Astrocyte (in vitro differentiated cells and primary cell): ENCODE measurements at regions not wholly inside any gene's neighbourhood (a gene's known extent, or its start where the extent isn't known, plus 50 kb on each side); places are given as distances from the start of the nearest gene placed in this dataset.
"Not testable (repeated sequence)": the region's sequence is repeated elsewhere in the genome, so short reads cannot be mapped to it uniquely, and the experiment has no call there.

Experiments
- DNase-seq: peaks from one replicate; pipeline ENCODE4 v3.0.0-alpha.2; 2010; ENCODE audit warnings: low read depth
- FAIRE-seq: peaks from 2 replicates; lab custom pipeline; 2011; peaks lifted over from hg19 to GRCh38; lab: Jason Lieb, UNC
- H2AFZ ChIP-seq: 2 replicates; pipeline ENCODE4 v1.6.0; 2012; ENCODE audit warnings: low read depth, low read length, inconsistent platforms
- H3K27ac ChIP-seq: 2 replicates; pipeline ENCODE4 v1.5.1; 2011; ENCODE audit warnings: low read depth, low read length, inconsistent platforms
- H3K27me3 ChIP-seq: 2 replicates; pipeline ENCODE4 v1.6.0; 2011; ENCODE audit warnings: low read length, inconsistent platforms; ENCODE audit not compliant: insufficient read depth
- H3K36me3 ChIP-seq: 2 replicates; pipeline ENCODE4 v1.5.1; 2011; ENCODE audit warnings: low read length, inconsistent platforms; ENCODE audit not compliant: insufficient read depth
- H3K4me1 ChIP-seq: 2 replicates; pipeline ENCODE4 v1.5.1; 2011; ENCODE audit warnings: low read length, inconsistent platforms; ENCODE audit not compliant: insufficient read depth
- H3K4me2 ChIP-seq: 2 replicates; pipeline ENCODE4 v1.6.0; 2012; ENCODE audit warnings: low read length, inconsistent platforms
- H3K4me3 ChIP-seq: 2 replicates; pipeline ENCODE4 v1.5.1; 2011; ENCODE audit warnings: low read depth, mild to moderate bottlenecking, low read length, inconsistent platforms; ENCODE audit not compliant: insufficient read depth
- H3K79me2 ChIP-seq: 2 replicates; pipeline ENCODE4 v1.6.0; 2012; ENCODE audit warnings: mild to moderate bottlenecking, low read length, inconsistent platforms; ENCODE audit not compliant: insufficient read depth
- H3K9ac ChIP-seq: 2 replicates; pipeline ENCODE4 v1.6.0; 2012; ENCODE audit warnings: mild to moderate bottlenecking, low read length, inconsistent platforms
- H3K9me3 ChIP-seq: 2 replicates; pipeline ENCODE4 v1.5.1; 2012; ENCODE audit warnings: low read depth, mild to moderate bottlenecking, low read length, inconsistent platforms; ENCODE audit not compliant: insufficient read depth
- H4K20me1 ChIP-seq: 2 replicates; pipeline ENCODE4 v1.6.0; 2012; ENCODE audit warnings: low read length, inconsistent platforms; ENCODE audit not compliant: insufficient read depth
- H3K27ac Mint-ChIP-seq: one replicate; pipeline ENCODE4 v1.8.0; 2021; ENCODE audit warnings: mild to moderate bottlenecking, mixed read lengths; ENCODE audit not compliant: unreplicated experiment
- H3K27me3 Mint-ChIP-seq: one replicate; pipeline ENCODE4 v1.8.0; 2021; ENCODE audit warnings: low read depth, mixed read lengths; ENCODE audit not compliant: unreplicated experiment
- H3K36me3 Mint-ChIP-seq: one replicate; pipeline ENCODE4 v1.8.0; 2021; ENCODE audit warnings: low read depth, mixed read lengths; ENCODE audit not compliant: unreplicated experiment
- H3K4me1 Mint-ChIP-seq: one replicate; pipeline ENCODE4 v1.8.0; 2021; ENCODE audit warnings: low read depth, mixed read lengths; ENCODE audit not compliant: unreplicated experiment
- H3K4me3 Mint-ChIP-seq: one replicate; pipeline ENCODE4 v1.8.0; 2021; ENCODE audit warnings: mild to moderate bottlenecking, moderate library complexity, mixed read lengths; ENCODE audit not compliant: unreplicated experiment
- H3K9me3 Mint-ChIP-seq: one replicate; pipeline ENCODE4 v1.8.0; 2021; ENCODE audit warnings: mild to moderate bottlenecking, mixed read lengths; ENCODE audit not compliant: unreplicated experiment
- CTCF ChIP-seq: IDR thresholded peaks from 2 replicates; pipeline ENCODE4 v1.5.1; 2011; ENCODE audit warnings: low read depth, mild to moderate bottlenecking, inconsistent platforms, low read length, moderate library complexity; ENCODE audit not compliant: insufficient read depth
- EZH2 ChIP-seq: IDR thresholded peaks from 2 replicates; pipeline ENCODE4 v1.6.1; 2012; ENCODE audit warnings: mild to moderate bottlenecking, low read length, inconsistent platforms; ENCODE audit not compliant: insufficient read depth

- FAIRE-seq: no peak
Observed at GRCh38 chr15:77915261-77915960, 162.1 kb downstream of the TBC1D2B start.

GRCh38 chr15:77914531-77914930 is 163.0 kb downstream of the TBC1D2B start:
- H3K27me3 ChIP-seq, H3K9ac ChIP-seq, H3K79me2 ChIP-seq, H3K9me3 Mint-ChIP-seq, H3K4me2 ChIP-seq, H2AFZ ChIP-seq, H3K27ac Mint-ChIP-seq, H3K36me3 ChIP-seq, H3K4me3 Mint-ChIP-seq, H3K4me3 ChIP-seq, H3K9me3 ChIP-seq, H3K36me3 Mint-ChIP-seq, H3K27ac ChIP-seq, H3K4me1 ChIP-seq, FAIRE-seq, H4K20me1 ChIP-seq, H3K4me1 Mint-ChIP-seq, DNase-seq: not testable (repeated sequence)
- H3K27me3 Mint-ChIP-seq: peaks cover 26% of the 10 kb centered on the region

More at GRCh38 chr15:77915261-77915960, 162.1 kb downstream of the TBC1D2B start:
- H3K27me3 ChIP-seq: no peaks in the 10 kb centered on the region
- no peaks in the 10 kb centered on the region for H4K20me1 ChIP-seq
- no peak overlapping the region for H3K4me3 Mint-ChIP-seq
- H2AFZ ChIP-seq: no peak overlapping the region
- no peaks in the 10 kb centered on the region for H3K9me3 Mint-ChIP-seq
- H3K4me1 Mint-ChIP-seq: peaks cover under 1% of the 10 kb centered on the region
- no peak for DNase-seq
- no peaks in the 10 kb centered on the region for H3K79me2 ChIP-seq
- H3K9ac ChIP-seq: no peak overlapping the region
- TF ChIP-seq EZH2 (no peak), CTCF (no peak)
- no peaks in the 10 kb centered on the region for H3K36me3 Mint-ChIP-seq
- no peak overlapping the region for H3K4me2 ChIP-seq
- no peaks in the 10 kb centered on the region for H3K36me3 ChIP-seq
- no peak overlapping the region for H3K27ac ChIP-seq
- H3K4me1 ChIP-seq: no peaks in the 10 kb centered on the region
- no peaks in the 10 kb centered on the region for H3K9me3 ChIP-seq
- peaks cover 33% of the 10 kb centered on the region for H3K27me3 Mint-ChIP-seq
- no peak overlapping the region for H3K27ac Mint-ChIP-seq
- H3K4me3 ChIP-seq: no peak overlapping the region

GRCh38 chr15:77910030-77910911 is 167.2 kb downstream of the TBC1D2B start:
- peaks cover 12% of the 10 kb centered on the region for H3K27me3 Mint-ChIP-seq
- not testable (repeated sequence) for H3K36me3 Mint-ChIP-seq, H3K79me2 ChIP-seq, H3K36me3 ChIP-seq, H3K9me3 ChIP-seq, H3K27me3 ChIP-seq, H3K4me1 ChIP-seq, H4K20me1 ChIP-seq, FAIRE-seq, H3K27ac ChIP-seq, H3K9me3 Mint-ChIP-seq
- peak; percentile 56 for TF ChIP-seq CTCF
- peak; percentile 60 for DNase-seq
- Histone ChIP-seq H3K9ac (peak overlapping the region; percentile 69), H2AFZ (peak overlapping the region; percentile 88), H3K4me2 (peak overlapping the region; percentile 87), H3K4me3 (peak overlapping the region; percentile 47)
- H3K4me3 Mint-ChIP-seq: peak overlapping the region; percentile 75
- H3K4me1 Mint-ChIP-seq: peaks cover 18% of the 10 kb centered on the region
- H3K27ac Mint-ChIP-seq: peak overlapping the region; percentile 78
